K562 (cell line): ENCODE measurements at regions not wholly inside any gene's neighbourhood (a gene's known extent, or its start where the extent isn't known, plus 50 kb on each side); places are given as distances from the start of the nearest gene placed in this dataset.

Experiments used
- ATAC-seq: fragments of 200-7000 bp; cut with Tn5 transposase; 3 replicates; pipeline ENCODE4 v1.9.1; 2020; ENCODE audit warnings: moderate library complexity
- BruUV-seq: library from RNA; stranded (reverse); fragments of 400-500 nt; replicated peaks from 2 replicates; lab custom pipeline; 2021; lab: Mats Ljungman, UMichigan
- CTCF ChIA-PET: fragments of 300-600 bp; formaldehyde crosslinking; extraction: SDS; loops from one replicate; lab custom pipeline; 2021; ENCODE audit warnings: low intra/inter-chr PET ratio; lab: Yijun Ruan, JAX
- POLR2A ChIA-PET: fragments of 300-600, 350-650 bp; sonication (Branson Sonifier 250); formaldehyde crosslinking; extraction: SDS; loops from one replicate; lab custom pipeline; 2021; ENCODE audit warnings: antibody characterized with exemption, inconsistent platforms; lab: Yijun Ruan, JAX
- DNase-seq, 4 experiments: peaks; one replicate each; pipeline versions ENCODE4 v3.0.0 to v3.0.0-alpha.2; 2011 to 2018; ENCODE audit warnings: low spot score in 3 of 4, mixed read lengths in 3 of 4; ENCODE audit errors: extremely low read depth in 1 of 4
- FAIRE-seq: peaks from 2 replicates; lab custom pipeline; 2011; peaks lifted over from hg19 to GRCh38; lab: Jason Lieb, UNC
- H2AFZ ChIP-seq: 2 replicates; pipeline ENCODE4 v1.6.0; 2011; ENCODE audit warnings: low read depth, low read length, control low read depth, inconsistent platforms
- H3K27ac ChIP-seq: fragments of 200-600 bp; 3 replicates; pipeline ENCODE4 v1.8.0; 2011; ENCODE audit warnings: low read depth, mild to moderate bottlenecking, control low read depth, inconsistent platforms, low read length, moderate library complexity, mixed read lengths; ENCODE audit errors: extremely low read depth
- H3K27me3 ChIP-seq, 2 experiments: fragments of 300-600 bp in 1 of 2; 2 replicates in 1 of 2; 3 replicates in 1 of 2; pipeline versions ENCODE4 v1.6.0 to v1.8.0; 2011; ENCODE audit warnings: inconsistent platforms in 2 of 2, low read length in 2 of 2, mild to moderate bottlenecking in 1 of 2, mixed read lengths in 1 of 2, moderate library complexity in 1 of 2; ENCODE audit not compliant: control insufficient read depth in 2 of 2, insufficient read depth in 2 of 2
- H3K36me3 ChIP-seq: fragments of 300-600 bp; 3 replicates; pipeline ENCODE4 v1.8.0; 2011; ENCODE audit warnings: mild to moderate bottlenecking, low read length, inconsistent platforms; ENCODE audit not compliant: control insufficient read depth, insufficient read depth
- H3K4me1 ChIP-seq, 2 experiments: fragments of 200-600 bp in 1 of 2; replicated peaks in 1 of 2; 2 replicates in 1 of 2; 3 replicates in 1 of 2; pipeline versions ENCODE4 v1.5.1 to v1.8.0; 2011; ENCODE audit warnings: inconsistent platforms in 2 of 2, low read length in 2 of 2, mild to moderate bottlenecking in 1 of 2, mixed read lengths in 1 of 2, moderate library complexity in 1 of 2; ENCODE audit not compliant: control insufficient read depth in 2 of 2, insufficient read depth in 2 of 2
- H3K4me2 ChIP-seq: 2 replicates; pipeline ENCODE4 v1.6.1; 2011; ENCODE audit warnings: low read length, control low read depth, inconsistent platforms, mixed read lengths; ENCODE audit not compliant: insufficient read depth
- H3K4me3 ChIP-seq: fragments of 200-600 bp; sonication (generic), shearing (Covaris generic); 2 replicates; pipeline ENCODE4 v1.5.1; 2016; ENCODE audit warnings: control low read depth, inconsistent platforms
- H3K79me2 ChIP-seq: fragments of 200-600 bp; 3 replicates; pipeline ENCODE4 v1.8.0; 2011; ENCODE audit warnings: low read length, inconsistent platforms; ENCODE audit not compliant: control insufficient read depth, insufficient read depth
- H3K9ac ChIP-seq, 2 experiments: 2 replicates each; pipeline versions ENCODE4 v1.6.0 to v1.6.1; 2011; ENCODE audit warnings: low read depth in 2 of 2, low read length in 2 of 2, control low read depth in 1 of 2, inconsistent platforms in 1 of 2, mild to moderate bottlenecking in 1 of 2, mixed read lengths in 1 of 2; ENCODE audit not compliant: insufficient read depth in 1 of 2
- H3K9me1 ChIP-seq: one replicate; pipeline ENCODE4 v1.6.0; 2011; ENCODE audit warnings: inconsistent platforms, mild to moderate bottlenecking, low read length, moderate library complexity; ENCODE audit not compliant: control insufficient read depth, insufficient read depth
- H3K9me3 ChIP-seq: replicated peaks from 2 replicates; pipeline ENCODE4 v1.5.1; 2011; ENCODE audit warnings: low read depth, low read length, inconsistent platforms; ENCODE audit not compliant: control insufficient read depth, insufficient read depth
- H4K20me1 ChIP-seq: replicated peaks from 2 replicates; pipeline ENCODE4 v1.6.1; 2011; ENCODE audit warnings: low read length, inconsistent platforms, mixed read lengths; ENCODE audit not compliant: control insufficient read depth, insufficient read depth
- CUX1 ChIP-seq: fragments of 200-800 bp; sonication (Bioruptor generic); IDR thresholded peaks from 2 replicates; pipeline ENCODE4 v1.6.1; 2016; ENCODE audit warnings: missing genetic modification characterization, missing compliant biosample characterization
- FOXO4 ChIP-seq: fragments of 450-650 bp; formaldehyde crosslinking; IDR thresholded peaks from 2 replicates; pipeline ENCODE4 v1.4.0; 2020; ENCODE audit warnings: mild to moderate bottlenecking, moderate library complexity
- HNRNPUL1 ChIP-seq: fragments of 200-400 bp; formaldehyde crosslinking; IDR thresholded peaks from 2 replicates; pipeline ENCODE4 v1.6.1; 2017; ENCODE audit warnings: low read length
- KDM5B ChIP-seq: fragments of 200-600 bp; sonication (generic); IDR thresholded peaks from 2 replicates; pipeline ENCODE4 v1.6.1; 2012; ENCODE audit warnings: low read depth, mild to moderate bottlenecking, moderate library complexity, low read length, control low read depth, inconsistent platforms; ENCODE audit not compliant: insufficient replicate concordance
- L3MBTL2 ChIP-seq: fragments of 450-650 bp; IDR thresholded peaks from 2 replicates; pipeline ENCODE4 v1.6.1; 2016; ENCODE audit warnings: mild to moderate bottlenecking, moderate library complexity
- MBD1 ChIP-seq: fragments of 250-450 bp; sonication (Bioruptor Pico); IDR thresholded peaks from 2 replicates; pipeline ENCODE4 v1.8.0; 2022; ENCODE audit warnings: inconsistent platforms
- PRMT5 ChIP-seq: sonication (generic); formaldehyde crosslinking; IDR thresholded peaks from 2 replicates; pipeline ENCODE4 v1.5.0; 2020; ENCODE audit warnings: missing genetic modification reagents
- RFX5 ChIP-seq: IDR thresholded peaks from 2 replicates; pipeline ENCODE4 v1.6.1; 2011; ENCODE audit warnings: low read depth, mild to moderate bottlenecking, improper control_type of control experiment, low read length
- SIRT6 ChIP-seq: IDR thresholded peaks from one replicate; pipeline ENCODE4 v1.6.1; 2012; ENCODE audit warnings: low read depth, mild to moderate bottlenecking, control low read depth, inconsistent platforms, low read length, moderate library complexity
- SPI1 ChIP-seq: IDR thresholded peaks from 2 replicates; pipeline ENCODE4 v1.6.1; 2011; ENCODE audit warnings: low read depth, low read length, control low read depth, borderline replicate concordance
- SUPT5H ChIP-seq: fragments of 450-650 bp; IDR thresholded peaks from 2 replicates; pipeline ENCODE4 v1.6.1; 2016
- ZNF274 ChIP-seq: IDR thresholded peaks from 2 replicates; pipeline ENCODE4 v1.6.1; 2011; ENCODE audit warnings: low read depth, mild to moderate bottlenecking, low read length, moderate library complexity, borderline replicate concordance
- WGBS: fragments of 100-300 bp; shearing (Covaris generic); methylation state at CpG from one replicate; pipeline ENCODE4 v1.1.6; 2016; ENCODE audit warnings: low coverage, mixed read lengths; ENCODE audit not compliant: insufficient coverage; ENCODE audit errors: missing lambda C conversion rate; 5-methylcytosine and 5-hydroxymethylcytosine counted together
- in situ Hi-C: fragments of 300-500 bp; cut with MboI; formaldehyde crosslinking; loops from 4 replicates; pipeline ENCODE4 v1.15.0; 2018; ENCODE audit warnings: inconsistent platforms, mixed read lengths
- intact Hi-C: fragments of 100-400 bp; cut with micrococcal nuclease; formaldehyde crosslinking; loops from 2 replicates; pipeline ENCODE4 v1.14.2; 2022

DNA sequence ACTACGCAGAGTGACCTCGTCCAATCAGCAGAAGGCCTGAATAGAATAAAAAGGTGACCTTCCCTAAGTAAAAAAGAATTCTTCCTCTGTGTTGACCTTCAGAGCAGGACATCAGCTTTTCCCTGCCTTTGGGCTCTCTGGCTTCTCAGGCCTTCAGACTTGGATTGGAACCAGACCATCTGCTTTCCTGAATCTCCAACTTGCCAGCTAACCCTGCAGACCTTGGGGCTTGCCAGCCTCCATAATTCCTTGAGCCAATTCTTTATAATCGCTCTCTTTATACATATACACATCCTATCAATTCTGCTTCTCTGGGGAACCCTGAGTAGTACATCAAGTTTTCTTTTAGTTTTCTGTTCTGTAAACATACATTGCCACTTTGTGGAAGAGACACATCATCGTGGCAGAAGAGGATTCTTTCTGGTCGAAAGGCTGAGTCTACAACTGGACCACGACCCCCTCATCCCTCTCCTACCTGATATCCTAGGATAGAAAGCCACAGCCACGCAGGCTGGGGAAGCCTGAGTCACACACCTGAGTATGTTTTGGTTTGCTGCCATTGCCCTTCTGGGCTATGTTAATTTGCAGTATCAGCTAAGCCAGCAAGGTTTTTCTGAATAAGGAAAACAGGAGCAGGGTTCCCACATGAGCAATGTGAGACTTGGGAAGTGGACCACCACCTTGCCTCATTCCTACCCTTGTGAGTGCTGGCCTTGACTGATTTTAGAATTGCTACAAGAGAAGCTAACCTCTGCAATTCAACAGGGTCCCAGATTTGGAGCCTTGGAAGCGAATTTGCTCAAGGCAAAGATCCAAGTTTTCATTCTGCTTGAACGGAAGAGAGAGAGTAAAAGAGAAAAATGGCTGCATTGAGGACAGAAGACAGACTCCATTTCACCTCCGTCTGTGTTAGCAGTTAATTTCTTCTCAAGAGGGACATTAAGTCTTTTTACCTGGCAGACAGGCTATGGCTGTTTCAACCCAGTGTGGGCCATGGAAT lies 445.2 kb upstream of the FZD8 start:
- Histone ChIP-seq H3K9me1 (no peaks in the 10 kb centered on the region), H4K20me1 (no peaks in the 10 kb centered on the region), H3K27me3 (no peaks in the 10 kb centered on the region), H3K36me3 (no peaks in the 10 kb centered on the region), H2AFZ (no peak overlapping the region), H3K79me2 (no peaks in the 10 kb centered on the region), H3K4me2 (no peak overlapping the region), H3K4me3 (no peak overlapping the region), H3K9me3 (no peaks in the 10 kb centered on the region; the same call in 1 of the 2 replicates), H3K9ac (no peak overlapping the region), H3K27ac (no peak overlapping the region), H3K4me1 (no peaks in the 10 kb centered on the region)
- WGBS: 0% methylated on average over 10 of the region's 10 CpGs
- no TSS peak for BruUV-seq
- in situ Hi-C loops (no loop called here), intact Hi-C loops (no loop called here)
- no peak for ATAC-seq
- no peak for FAIRE-seq
- ChIA-PET POLR2A (no interaction called here), CTCF (no interaction called here)
- no peak for DNase-seq
- no peak for TF ChIP-seq KDM5B
- TF ChIP-seq MBD1 (CRISPR knock-in tag): no peak
- no peak for TF ChIP-seq ZNF274
- TF ChIP-seq HNRNPUL1: no peak
- no peak for TF ChIP-seq CUX1
- no peak for TF ChIP-seq PRMT5 (CRISPR knock-in tag)
- TF ChIP-seq SUPT5H: no peak
- no peak for TF ChIP-seq L3MBTL2
- TF ChIP-seq SIRT6: no peak
- TF ChIP-seq SPI1: no peak
- TF ChIP-seq FOXO4 (CRISPR knock-in tag): no peak
- no peak for TF ChIP-seq RFX5
